Osteoblast (primary cell): ENCODE measurements at regions not wholly inside any gene's neighbourhood (a gene's known extent, or its start where the extent isn't known, plus 50 kb on each side); places are given as distances from the start of the nearest gene placed in this dataset.

Source experiments
- DNase-seq: peaks from one replicate; pipeline ENCODE4 v3.0.0; 2011; ENCODE audit warnings: low spot score, mixed read lengths; ENCODE audit not compliant: insufficient read length; ENCODE audit errors: missing footprints
- H2AFZ ChIP-seq: 2 replicates; pipeline ENCODE4 v1.6.0; 2011; ENCODE audit warnings: mild to moderate bottlenecking, low read length
- H3K27ac ChIP-seq: 2 replicates; pipeline ENCODE4 v1.5.1; 2011; ENCODE audit warnings: mild to moderate bottlenecking, low read depth, low read length, moderate library complexity
- H3K27me3 ChIP-seq: 2 replicates; pipeline ENCODE4 v1.6.0; 2012; ENCODE audit warnings: mild to moderate bottlenecking, control low read depth, inconsistent platforms, low read length, moderate library complexity; ENCODE audit not compliant: insufficient read depth
- H3K36me3 ChIP-seq: 2 replicates; pipeline ENCODE4 v1.5.1; 2011; ENCODE audit warnings: mild to moderate bottlenecking, low read length, control low read depth, moderate library complexity; ENCODE audit not compliant: insufficient read depth
- H3K4me1 ChIP-seq: 2 replicates; pipeline ENCODE4 v1.5.1; 2011; ENCODE audit warnings: mild to moderate bottlenecking, low read length, control low read depth, moderate library complexity; ENCODE audit not compliant: insufficient read depth
- H3K4me2 ChIP-seq: 2 replicates; pipeline ENCODE4 v1.6.0; 2011; ENCODE audit warnings: mild to moderate bottlenecking, low read length; ENCODE audit not compliant: insufficient read depth
- H3K4me3 ChIP-seq: fragments of 200-600 bp; sonication (generic); 3 replicates; pipeline ENCODE4 v1.5.1; 2012; ENCODE audit warnings: mild to moderate bottlenecking, low read length, inconsistent platforms; ENCODE audit not compliant: insufficient read depth
- H3K79me2 ChIP-seq: 2 replicates; pipeline ENCODE4 v1.6.0; 2012; ENCODE audit warnings: mild to moderate bottlenecking, low read length, control low read depth, inconsistent platforms; ENCODE audit not compliant: insufficient read depth
- H3K9me3 ChIP-seq: 2 replicates; pipeline ENCODE4 v1.5.1; 2011; ENCODE audit warnings: low read depth, low read length, control low read depth
- H4K20me1 ChIP-seq: 2 replicates; pipeline ENCODE4 v1.6.0; 2012; ENCODE audit warnings: mild to moderate bottlenecking, low read length, control low read depth; ENCODE audit not compliant: insufficient read depth
- CTCF ChIP-seq: IDR thresholded peaks from 2 replicates; pipeline ENCODE4 v1.5.1; 2011; ENCODE audit warnings: mild to moderate bottlenecking, low read depth, low read length, moderate library complexity; ENCODE audit errors: extremely low read depth

GRCh38 chr20:58078741-58079522 lies 149.5 kb downstream of the ANKRD60 start:
- no peaks in the 10 kb centered on the region for H3K27me3 ChIP-seq
- peak overlapping the region; percentile 30 for H3K4me2 ChIP-seq
- H3K36me3 ChIP-seq: no peaks in the 10 kb centered on the region
- H3K4me1 ChIP-seq: peaks cover 24% of the 10 kb centered on the region
- no peak for DNase-seq
- H3K9me3 ChIP-seq: no peaks in the 10 kb centered on the region
- TF ChIP-seq CTCF: no peak
- no peaks in the 10 kb centered on the region for H4K20me1 ChIP-seq
- H3K27ac ChIP-seq: no peak overlapping the region
- H3K4me3 ChIP-seq: no peak overlapping the region
- no peaks in the 10 kb centered on the region for H3K79me2 ChIP-seq
- H2AFZ ChIP-seq: no peak overlapping the region

- Histone ChIP-seq H3K4me3 (no peak overlapping the region), H3K4me2 (no peak overlapping the region), H2AFZ (no peak overlapping the region), H3K27me3 (no peaks in the 10 kb centered on the region), H3K36me3 (no peaks in the 10 kb centered on the region), H3K4me1 (peaks cover 24% of the 10 kb centered on the region), H3K79me2 (no peaks in the 10 kb centered on the region), H3K27ac (no peak overlapping the region), H4K20me1 (no peaks in the 10 kb centered on the region), H3K9me3 (no peaks in the 10 kb centered on the region)
- TF ChIP-seq CTCF: no peak
- DNase-seq: no peak
Measured at GRCh38 chr20:58077282-58077681, 151.2 kb downstream of the ANKRD60 start.

GRCh38 chr20:58076405-58076804 lies 152.0 kb downstream of the ANKRD60 start:
- no peaks in the 10 kb centered on the region for H3K27me3 ChIP-seq
- DNase-seq: no peak

More at GRCh38 chr20:58076405-58076804, 152.0 kb downstream of the ANKRD60 start:
- no peaks in the 10 kb centered on the region for H3K36me3 ChIP-seq
- H2AFZ ChIP-seq: no peak overlapping the region
- peaks cover 21% of the 10 kb centered on the region for H3K4me1 ChIP-seq
- H3K4me2 ChIP-seq: no peak overlapping the region
- no peaks in the 10 kb centered on the region for H3K9me3 ChIP-seq
- H3K4me3 ChIP-seq: no peak overlapping the region
- no peak for TF ChIP-seq CTCF
- no peaks in the 10 kb centered on the region for H4K20me1 ChIP-seq
- H3K79me2 ChIP-seq: no peaks in the 10 kb centered on the region
- no peak overlapping the region for H3K27ac ChIP-seq
